ENCODE measurements at regions not wholly inside any gene's neighbourhood (a gene's known extent, or its start where the extent isn't known, plus 50 kb on each side); places are given as distances from the start of the nearest gene placed in this dataset.
"Not testable (repeated sequence)": the region's sequence is repeated elsewhere in the genome, so short reads cannot be mapped to it uniquely, and the experiment has no call there.

DNA sequence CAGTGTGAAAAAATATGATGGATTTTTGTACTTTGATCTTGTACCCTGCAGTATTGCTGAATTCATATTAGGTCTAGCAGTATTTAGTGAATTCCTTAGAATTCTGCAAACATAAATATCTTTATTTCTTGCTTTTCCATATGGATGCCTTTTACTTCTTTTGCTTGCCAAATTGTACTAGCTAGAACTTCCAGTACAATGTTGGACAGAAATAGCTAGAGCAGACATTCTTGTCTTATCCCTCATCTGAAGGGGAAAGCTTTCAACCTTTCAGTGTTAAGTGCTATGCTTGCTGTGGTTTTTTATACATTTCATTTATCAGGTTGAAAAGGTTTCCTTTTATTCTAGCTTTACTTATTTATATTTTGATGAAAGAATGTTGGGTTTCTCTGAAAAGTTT lies 1321.9 kb upstream of the CHAC2 start:
- no peak for TF ChIP-seq Cebpa-rat (IDR thresholded peaks at IDR 0.05)
- Histone ChIP-seq H3K36me3 (no peaks in the 10 kb centered on the region), H3K4me1 (no peaks in the 10 kb centered on the region), H4K20me1 (no peaks in the 10 kb centered on the region), H3K4me2 (no peak overlapping the region), H3K27me3 (no peaks in the 10 kb centered on the region), H3K27ac (no peak overlapping the region), H3K9ac (no peak overlapping the region), H3K9me3 (replicated peaks in 1 of 11) (no peaks in the 10 kb centered on the region), H3K4me3 (no peak overlapping the region)

DNA sequence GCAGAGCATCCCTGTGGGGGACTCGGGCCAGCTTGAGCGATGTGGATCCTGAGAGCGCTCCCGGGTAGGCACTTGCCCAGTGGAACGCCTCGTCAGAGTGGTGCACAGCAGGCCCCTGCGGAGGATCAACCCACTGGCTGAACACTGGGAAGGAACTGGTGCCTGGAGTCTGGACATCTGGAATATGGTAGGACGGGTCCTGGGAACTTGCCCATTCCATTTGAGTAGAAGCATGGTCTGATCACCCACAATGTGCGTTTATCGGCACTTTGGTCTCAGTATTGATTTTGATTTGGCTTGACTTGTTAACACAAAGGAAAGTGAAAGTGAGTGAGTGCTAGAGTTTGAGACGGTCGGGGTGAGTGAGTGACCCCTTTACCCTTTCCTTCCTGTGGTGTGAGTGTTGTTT lies 1336.2 kb upstream of the CHAC2 start:
- Histone ChIP-seq H4K20me1 (no peaks in the 10 kb centered on the region), H3K4me2 (peak overlapping the region in 2 of 11 experiments; percentile 31 to 38; a peak in 1 of 22 replicates), H3K27ac (0 out of 22 replicates have a peak overlapping the region, but pooled peaks of 1 of the 11 experiments have one; percentile 32), H3K4me1 (peaks cover 0 to 33% (median 0%) of the 10 kb centered on the region in 10 experiments; a peak in 4 of 20 replicates), H3K4me3 (no peak overlapping the region), H3K9me3 (replicated peaks in 1 of 11) (peaks cover 0 to 7% (median 0%) of the 10 kb centered on the region in 11 experiments; a peak in 5 of 22 replicates), H3K36me3 (no peaks in the 10 kb centered on the region), H3K9ac (no peak overlapping the region), H3K27me3 (no peaks in the 10 kb centered on the region)
- TF ChIP-seq Cebpa-rat (IDR thresholded peaks at IDR 0.05), result no peak

DNA sequence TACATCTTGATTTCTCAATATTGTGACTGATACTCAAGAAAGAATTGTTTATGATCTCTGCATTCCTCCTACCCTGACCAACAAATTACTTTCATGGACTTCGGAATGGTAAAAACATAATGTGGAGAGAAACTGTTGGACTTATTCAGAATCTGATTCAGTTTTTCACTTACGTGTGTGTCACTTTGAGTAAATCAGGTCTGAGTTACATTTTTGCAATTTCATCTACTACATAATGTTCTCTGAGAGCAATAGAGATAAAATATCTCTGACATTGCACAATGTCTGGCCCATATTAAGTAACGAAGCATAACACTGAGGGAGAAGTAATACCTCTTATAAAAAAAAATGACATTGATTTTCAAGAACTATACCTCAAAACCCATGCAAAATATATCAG lies 1337.9 kb upstream of the CHAC2 start:
- Histone ChIP-seq H3K27ac (peak overlapping the region in 2 of 11 experiments; percentile 45 to 58; a peak in 3 of 22 replicates), H3K9me3 (replicated peaks in 1 of 11) (peaks cover 0 to 6% (median 0%) of the 10 kb centered on the region in 11 experiments; a peak in 4 of 22 replicates), H4K20me1 (no peaks in the 10 kb centered on the region), H3K9ac (no peak overlapping the region), H3K36me3 (no peaks in the 10 kb centered on the region), H3K4me1 (peaks cover 0 to 33% (median 0%) of the 10 kb centered on the region in 10 experiments; a peak in 4 of 20 replicates), H3K4me2 (peak overlapping the region in 2 of 11 experiments; percentile 38 to 40; a peak in 3 of 22 replicates), H3K27me3 (no peaks in the 10 kb centered on the region), H3K4me3 (no peak overlapping the region)
- no peak for TF ChIP-seq Cebpa-rat (IDR thresholded peaks at IDR 0.05)

DNA sequence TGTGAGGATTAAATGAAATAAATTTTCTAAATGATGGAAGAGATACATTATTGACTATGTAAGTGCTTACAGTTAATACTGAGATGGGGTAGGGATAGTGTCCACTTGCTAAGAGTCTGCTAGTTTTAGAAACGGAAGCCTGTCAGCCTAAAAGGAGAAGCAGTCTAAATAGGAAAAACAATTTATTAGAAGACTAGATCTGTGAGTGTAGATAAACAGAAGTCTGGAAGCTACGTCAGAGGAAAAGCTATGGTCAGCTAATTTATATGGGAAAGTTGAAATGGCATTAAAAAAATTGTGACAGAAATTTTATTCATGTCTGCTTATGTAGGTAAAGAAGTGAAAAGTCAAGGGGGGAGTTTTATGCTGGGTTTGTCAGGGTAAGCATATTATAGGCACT lies 1338.4 kb upstream of the CHAC2 start:
- Histone ChIP-seq H3K27ac (peak overlapping the region in 2 of 11 experiments; percentile 45 to 58; a peak in 3 of 22 replicates), H4K20me1 (no peaks in the 10 kb centered on the region), H3K4me2 (peak overlapping the region in 2 of 11 experiments; percentile 38 to 40; a peak in 3 of 22 replicates), H3K36me3 (no peaks in the 10 kb centered on the region), H3K4me1 (peaks cover 0 to 33% (median 0%) of the 10 kb centered on the region in 10 experiments; a peak in 4 of 20 replicates), H3K9ac (no peak overlapping the region), H3K27me3 (no peaks in the 10 kb centered on the region), H3K9me3 (replicated peaks in 1 of 11) (peaks cover 0 to 1% (median 0%) of the 10 kb centered on the region in 11 experiments; a peak in 4 of 22 replicates), H3K4me3 (no peak overlapping the region)
- TF ChIP-seq Cebpa-rat (IDR thresholded peaks at IDR 0.05), result no peak

DNA sequence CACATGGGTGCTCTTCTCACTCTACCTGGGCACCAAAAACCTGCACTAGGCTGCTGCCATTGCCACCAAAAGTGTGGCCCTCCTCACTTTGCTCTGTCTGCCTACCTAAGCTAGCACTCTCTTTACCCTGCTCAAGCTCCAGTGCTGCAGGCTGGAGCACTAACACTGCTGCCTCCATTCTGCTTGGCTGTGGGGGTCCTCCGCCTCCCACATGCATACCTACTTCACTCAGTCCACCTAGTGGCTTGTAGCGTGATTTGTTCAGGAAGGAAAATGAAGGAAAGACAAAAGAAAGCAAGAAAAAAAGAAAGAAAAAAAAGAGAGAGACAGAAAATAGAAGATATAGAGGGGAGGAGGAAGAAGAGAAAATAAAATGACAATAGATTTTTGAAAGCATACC lies 1339.4 kb upstream of the CHAC2 start:
- no peaks in the 10 kb centered on the region for H3K27me3 ChIP-seq
- H4K20me1 ChIP-seq, result no peaks in the 10 kb centered on the region
- TF ChIP-seq Cebpa-rat (IDR thresholded peaks at IDR 0.05), result no peak
- no peaks in the 10 kb centered on the region for H3K36me3 ChIP-seq
- H3K27ac ChIP-seq, result peak overlapping the region in 1 of 11 experiments; percentile 58; a peak in 1 of 22 replicates
- peak overlapping the region in 2 of 11 experiments; percentile 8 to 38; a peak in 2 of 22 replicates for H3K4me2 ChIP-seq
- H3K9ac ChIP-seq, result no peak overlapping the region
- no peaks in the 10 kb centered on the region; a peak in 1 of 22 replicates for H3K9me3 ChIP-seq (replicated peaks in 1 of 11)
- peaks cover 0 to 33% (median 0%) of the 10 kb centered on the region in 10 experiments; a peak in 4 of 20 replicates for H3K4me1 ChIP-seq
- no peak overlapping the region for H3K4me3 ChIP-seq

DNA sequence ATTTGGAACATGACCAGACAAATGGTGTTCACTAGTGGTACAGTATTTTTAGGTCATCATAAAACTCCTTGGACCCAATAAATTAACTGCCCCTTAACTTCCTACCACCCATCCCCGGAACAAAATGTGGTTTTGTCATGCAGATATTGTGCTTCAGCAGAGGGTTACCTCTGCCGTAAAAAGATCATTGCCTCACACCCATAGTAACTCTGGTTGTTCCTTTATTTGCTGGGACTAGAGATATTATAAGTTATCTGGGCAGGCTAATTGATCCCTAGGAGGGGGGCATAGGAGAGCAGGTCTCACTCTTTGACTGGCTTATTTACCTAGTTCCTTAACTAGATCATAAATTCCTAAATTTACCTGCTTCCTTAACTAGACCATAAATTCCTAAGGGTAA lies 1343.9 kb upstream of the CHAC2 start:
- H3K27me3 ChIP-seq, result no peaks in the 10 kb centered on the region
- no peak overlapping the region for H3K27ac ChIP-seq
- H3K9ac ChIP-seq, result no peak overlapping the region
- no peak overlapping the region for H3K4me2 ChIP-seq
- no peak overlapping the region for H3K4me3 ChIP-seq
- no peaks in the 10 kb centered on the region for H4K20me1 ChIP-seq
- no peak for TF ChIP-seq Cebpa-rat (IDR thresholded peaks at IDR 0.05)
- H3K9me3 ChIP-seq (replicated peaks in 1 of 11), result peaks cover 0 to 13% (median 0%) of the 10 kb centered on the region in 11 experiments; a peak in 4 of 22 replicates
- no peaks in the 10 kb centered on the region for H3K36me3 ChIP-seq
- peaks cover 0 to 8% (median 0%) of the 10 kb centered on the region in 10 experiments; a peak in 4 of 20 replicates for H3K4me1 ChIP-seq

DNA sequence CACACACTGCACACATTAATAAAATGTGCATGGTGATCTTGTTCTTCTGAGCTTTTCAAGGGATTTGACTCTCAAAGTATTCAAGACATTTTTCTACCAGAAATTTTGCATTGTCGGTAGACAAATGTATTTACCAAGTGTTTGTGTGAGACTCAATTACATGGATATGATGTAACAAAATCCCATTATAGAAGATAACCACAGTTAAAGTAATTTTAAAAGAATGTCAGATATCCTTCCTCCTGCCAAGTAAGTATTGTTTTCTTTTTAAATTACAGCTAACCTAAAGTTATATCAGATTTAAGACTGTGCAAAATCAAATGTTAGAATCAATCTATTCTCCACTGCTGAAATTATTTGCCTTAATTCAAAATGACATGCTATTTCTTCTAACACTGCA lies 1344.5 kb upstream of the CHAC2 start:
- H3K9me3 ChIP-seq (replicated peaks in 1 of 11), result peaks cover 0 to 13% (median 0%) of the 10 kb centered on the region in 11 experiments; a peak in 4 of 22 replicates
- no peak for TF ChIP-seq Cebpa-rat (IDR thresholded peaks at IDR 0.05)
- H3K4me2 ChIP-seq, result no peak overlapping the region
- H3K9ac ChIP-seq, result no peak overlapping the region
- H3K4me3 ChIP-seq, result no peak overlapping the region
- peaks cover 0 to 2% (median 0%) of the 10 kb centered on the region in 10 experiments; a peak in 4 of 20 replicates for H3K4me1 ChIP-seq
- H4K20me1 ChIP-seq, result no peaks in the 10 kb centered on the region
- H3K27ac ChIP-seq, result no peak overlapping the region
- H3K36me3 ChIP-seq, result no peaks in the 10 kb centered on the region
- no peaks in the 10 kb centered on the region for H3K27me3 ChIP-seq

DNA sequence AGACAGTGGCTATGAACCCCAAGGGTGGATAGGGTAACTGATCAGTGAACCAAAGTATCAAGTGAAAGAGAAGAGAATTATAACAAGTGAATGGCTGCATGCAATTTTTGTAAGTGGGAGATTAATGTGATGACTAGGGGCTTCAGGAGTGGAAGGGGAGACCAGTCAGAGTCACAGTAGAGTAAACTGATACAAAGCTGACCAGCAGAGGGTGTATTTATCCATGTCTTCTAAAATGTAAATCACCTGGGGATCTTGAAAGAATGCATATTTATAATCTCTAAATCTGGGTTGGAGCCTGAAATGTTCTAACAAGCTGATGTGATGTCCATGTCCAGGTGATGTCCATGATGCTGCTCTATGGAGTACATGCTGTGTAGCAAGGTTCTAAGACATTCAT lies 1351.3 kb upstream of the CHAC2 start:
- Histone ChIP-seq H3K27ac (no peak overlapping the region), H3K4me1 (peaks cover 0 to 6% (median 0%) of the 10 kb centered on the region in 10 experiments; a peak in 1 of 20 replicates), H3K9ac (no peak overlapping the region), H4K20me1 (no peaks in the 10 kb centered on the region), H3K36me3 (no peaks in the 10 kb centered on the region), H3K27me3 (no peaks in the 10 kb centered on the region), H3K4me2 (no peak overlapping the region), H3K4me3 (no peak overlapping the region), H3K9me3 (replicated peaks in 1 of 11) (peaks cover 0 to 13% (median 0%) of the 10 kb centered on the region in 11 experiments; a peak in 4 of 22 replicates)
- TF ChIP-seq Cebpa-rat (IDR thresholded peaks at IDR 0.05), result no peak

DNA sequence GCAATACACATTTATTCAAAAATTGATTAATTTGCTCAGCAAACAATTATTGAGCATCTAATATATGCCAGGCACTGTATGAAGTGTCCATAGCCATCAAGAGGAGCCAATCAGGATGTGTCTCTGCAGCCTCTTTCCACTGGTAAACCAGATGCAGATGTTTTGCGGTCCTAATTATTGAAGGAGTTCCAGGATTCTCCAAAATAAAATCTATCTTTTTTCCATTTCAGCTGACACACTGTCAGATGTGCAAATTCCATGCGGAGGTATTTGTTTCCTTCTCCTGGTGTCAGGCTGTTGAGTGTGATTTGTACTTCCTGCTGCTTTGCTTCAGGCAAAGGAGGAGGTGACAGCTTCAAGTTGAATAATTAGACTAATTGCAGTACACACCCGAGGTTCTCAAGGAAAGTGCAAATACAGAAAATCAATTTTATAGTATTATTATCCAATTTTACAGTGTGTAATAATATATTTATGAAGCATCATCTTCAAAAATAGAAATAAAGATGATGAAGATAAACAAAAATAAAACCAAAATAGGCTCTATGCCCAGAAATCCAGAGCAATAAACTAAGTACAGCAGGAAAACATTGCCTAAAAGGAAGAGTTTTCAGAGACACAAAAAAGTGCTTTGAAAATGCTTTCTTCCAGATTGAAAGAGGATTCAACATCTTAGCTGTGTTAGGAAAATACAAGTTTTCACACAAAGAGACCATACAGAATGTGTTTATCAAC lies 1352.9 kb upstream of the CHAC2 start:
- H4K20me1 ChIP-seq, result no peaks in the 10 kb centered on the region
- TF ChIP-seq Cebpa-rat (IDR thresholded peaks at IDR 0.05), result no peak
- no peaks in the 10 kb centered on the region for H3K27me3 ChIP-seq
- no peak overlapping the region for H3K4me2 ChIP-seq
- H3K4me1 ChIP-seq, result peaks cover 0 to 6% (median 0%) of the 10 kb centered on the region in 10 experiments; a peak in 1 of 20 replicates
- peaks cover 0 to 2% (median 0%) of the 10 kb centered on the region in 11 experiments; a peak in 2 of 22 replicates for H3K9me3 ChIP-seq (replicated peaks in 1 of 11)
- H3K9ac ChIP-seq, result no peak overlapping the region
- H3K36me3 ChIP-seq, result no peaks in the 10 kb centered on the region
- H3K27ac ChIP-seq, result no peak overlapping the region
- H3K4me3 ChIP-seq, result no peak overlapping the region

DNA sequence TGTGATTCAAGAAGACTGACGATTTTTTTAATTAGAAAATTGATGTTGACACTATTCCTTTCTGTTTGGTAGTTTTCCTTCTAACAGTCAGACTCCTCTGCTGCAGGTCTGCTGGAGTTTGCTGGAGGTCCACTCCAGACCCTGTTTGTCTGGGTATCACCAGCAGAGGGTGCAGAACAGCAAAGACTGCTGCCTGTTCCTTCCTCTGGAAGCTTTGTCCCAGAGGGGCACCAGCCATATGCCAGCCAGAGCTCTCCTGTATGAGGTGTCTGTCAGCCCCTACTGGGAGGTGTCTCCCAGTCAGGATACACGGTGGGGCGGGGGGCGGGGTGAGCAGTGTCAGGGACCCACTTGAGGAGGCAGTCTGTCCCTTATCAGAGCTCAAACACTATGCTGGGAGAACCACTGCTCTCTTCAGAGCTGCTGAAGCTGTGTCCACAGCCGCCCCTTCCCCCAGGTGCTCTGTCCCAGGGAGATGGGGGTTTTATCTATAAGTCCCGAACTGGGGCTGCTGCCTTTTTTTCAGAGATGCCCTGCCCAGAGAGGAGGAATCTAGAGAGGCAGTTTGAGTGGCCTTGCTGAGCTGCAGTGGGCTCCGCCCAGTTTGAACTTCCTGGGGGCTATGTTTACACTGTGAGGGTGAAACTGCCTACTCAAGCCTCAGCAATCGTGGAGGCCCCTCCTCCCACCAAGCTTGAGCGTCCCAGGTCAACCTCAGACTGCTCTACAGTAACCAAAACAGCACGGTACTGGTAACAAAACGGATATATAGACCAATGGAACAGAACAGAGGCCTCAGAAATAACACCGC lies 1358.1 kb upstream of the CHAC2 start:
- H3K4me2 ChIP-seq, H3K27ac ChIP-seq, H3K9ac ChIP-seq: not testable (repeated sequence)

More for the DNA sequence above, 1358.1 kb upstream of the CHAC2 start:
- H3K9me3 ChIP-seq (replicated peaks in 1 of 11); H3K4me3 ChIP-seq; H3K27me3 ChIP-seq; H4K20me1 ChIP-seq; H3K36me3 ChIP-seq; H3K4me1 ChIP-seq: not testable (repeated sequence)
